Thyroid gland (tissue), 4 donors: ENCODE measurements at regions not wholly inside any gene's neighbourhood (a gene's known extent, or its start where the extent isn't known, plus 50 kb on each side); places are given as distances from the start of the nearest gene placed in this dataset.

Experiments used
- CTCF ChIP-seq, 6 experiments: fragments of 200-600 bp in 3 of 6; fragments of 450-650 bp in 3 of 6; sonication (generic) in 3 of 6; IDR thresholded peaks; one replicate each; pipeline ENCODE4 v1.5.1; 2016 to 2019; ENCODE audit warnings: antibody characterized with exemption in 6 of 6, mild to moderate bottlenecking in 2 of 6, inconsistent platforms in 1 of 6, moderate library complexity in 1 of 6
- POLR2A ChIP-seq, 2 donors: fragments of 450-650 bp; IDR thresholded peaks; one replicate each; pipeline ENCODE4 v1.6.1; 2017; ENCODE audit warnings: antibody characterized with exemption in 2 of 2, mild to moderate bottlenecking in 2 of 2, moderate library complexity in 1 of 2

DNA sequence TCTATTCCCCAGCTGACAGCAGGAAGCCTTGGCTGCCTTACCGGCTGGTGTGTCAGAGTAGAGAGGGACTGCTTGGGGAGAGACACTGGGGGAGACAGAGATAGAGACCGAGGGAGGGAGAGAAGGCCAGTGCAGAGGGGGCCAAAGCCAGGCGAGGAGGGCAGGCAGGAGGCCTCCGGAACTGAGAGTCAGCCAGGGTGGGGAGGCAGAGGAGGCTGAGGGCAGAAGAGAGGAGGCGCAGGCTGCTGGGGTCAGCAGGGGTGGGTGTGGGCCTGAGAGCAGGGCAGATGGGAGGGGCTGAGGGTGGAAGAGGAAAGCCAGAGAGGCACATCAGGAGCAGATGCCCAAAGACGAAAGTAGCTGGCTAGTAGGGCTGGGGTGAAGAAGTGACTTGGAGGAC, 57.2 kb upstream of the PAX2 start:
- TF ChIP-seq POLR2A (IDR thresholded peaks at IDR 0.05) (no peak), CTCF (IDR thresholded peaks at IDR 0.05) (no peak)
